HEK293 (cell line): ENCODE measurements at regions not wholly inside any gene's neighbourhood (a gene's known extent, or its start where the extent isn't known, plus 50 kb on each side); places are given as distances from the start of the nearest gene placed in this dataset.
"Not testable (repeated sequence)": the region's sequence is repeated elsewhere in the genome, so short reads cannot be mapped to it uniquely, and the experiment has no call there.

Experiments used
- RBAK ChIP-seq: fragments of 450-650 bp; formaldehyde crosslinking; IDR thresholded peaks from 2 replicates; pipeline ENCODE4 v1.5.1; 2016; ENCODE audit warnings: missing biosample characterization, missing genetic modification characterization
- SETDB1 ChIP-seq: IDR thresholded peaks from one replicate; pipeline ENCODE4 v1.6.1; 2017; ENCODE audit warnings: mild to moderate bottlenecking, low read length, moderate library complexity, mixed read lengths; ENCODE audit not compliant: insufficient read length
- ZBTB48 ChIP-seq: fragments of 450-650 bp; formaldehyde crosslinking; IDR thresholded peaks from 2 replicates; pipeline ENCODE4 v1.5.1; 2016; ENCODE audit warnings: missing biosample characterization, missing genetic modification characterization
- ZNF138 ChIP-seq: fragments of 450-650 bp; formaldehyde crosslinking; IDR thresholded peaks from 2 replicates; pipeline ENCODE4 v1.5.1; 2016; ENCODE audit warnings: missing biosample characterization, missing genetic modification characterization, borderline replicate concordance
- ZNF140 ChIP-seq: fragments of 450-650 bp; formaldehyde crosslinking; IDR thresholded peaks from 2 replicates; pipeline ENCODE4 v1.5.1; 2016; ENCODE audit warnings: missing biosample characterization, missing genetic modification characterization
- ZNF2 ChIP-seq: fragments of 450-650 bp; formaldehyde crosslinking; IDR thresholded peaks from 2 replicates; pipeline ENCODE4 v1.5.1; 2016; ENCODE audit warnings: missing biosample characterization, missing genetic modification characterization
- ZNF510 ChIP-seq: fragments of 450-650 bp; formaldehyde crosslinking; IDR thresholded peaks from 2 replicates; pipeline ENCODE4 v1.5.1; 2018; ENCODE audit warnings: mild to moderate bottlenecking, missing genetic modification characterization, missing biosample characterization; ENCODE audit not compliant: insufficient replicate concordance
- ZNF629 ChIP-seq: fragments of 450-650 bp; formaldehyde crosslinking; IDR thresholded peaks from 2 replicates; pipeline ENCODE4 v1.5.1; 2017; ENCODE audit warnings: missing biosample characterization, missing genetic modification characterization
- TF ChIP-seq, protein P1 (sequence below): IDR thresholded peaks from 2 replicates; pipeline ENCODE4 v1.6.1; 2011; ENCODE audit warnings: mild to moderate bottlenecking, low read depth, low read length, borderline replicate concordance
- TF ChIP-seq, protein P2 (sequence below): fragments of 450-650 bp; formaldehyde crosslinking; IDR thresholded peaks from 2 replicates; pipeline ENCODE4 v1.5.1; 2017; ENCODE audit warnings: missing biosample characterization, mild to moderate bottlenecking, missing genetic modification characterization, moderate library complexity
- TF ChIP-seq, protein P3 (sequence below): fragments of 450-650 bp; formaldehyde crosslinking; IDR thresholded peaks from 2 replicates; pipeline ENCODE4 v1.5.1; 2016; ENCODE audit warnings: missing biosample characterization, missing genetic modification characterization
- TF ChIP-seq, protein P4 (sequence below): fragments of 450-650 bp; formaldehyde crosslinking; IDR thresholded peaks from 2 replicates; pipeline ENCODE4 v1.5.1; 2016; ENCODE audit warnings: missing biosample characterization, missing genetic modification characterization, low read depth
- TF ChIP-seq, protein P5 (sequence below): fragments of 450-650 bp; formaldehyde crosslinking; IDR thresholded peaks from 2 replicates; pipeline ENCODE4 v1.5.1; 2016; ENCODE audit warnings: missing biosample characterization, missing genetic modification characterization

DNA sequence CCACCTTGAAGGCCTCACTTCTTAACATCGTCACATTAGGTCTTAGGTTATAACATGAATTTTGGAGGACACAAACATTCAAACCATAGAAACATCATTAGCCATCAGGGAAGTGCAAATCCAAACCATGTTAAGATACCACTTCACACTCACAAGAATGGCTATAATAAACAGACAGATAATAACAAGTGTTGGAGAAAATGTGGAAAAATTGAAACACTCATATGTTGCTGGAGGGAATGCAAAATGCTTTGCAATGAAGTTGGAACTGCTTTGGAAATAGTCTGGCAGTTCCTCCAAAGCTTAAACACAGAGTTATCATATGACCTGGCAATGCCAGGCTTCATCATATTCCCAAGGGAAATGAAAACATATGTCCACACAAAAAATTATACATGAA is 156.8 kb upstream of the EFCAB3 start:
- TF ChIP-seq ZNF629 (tag by site-specific recombination); ZNF510 (tag by site-specific recombination); ZNF140 (tag by site-specific recombination); RBAK; ZBTB48 (tag by site-specific recombination); ZNF2 (tag by site-specific recombination); ZNF138 (tag by site-specific recombination); SETDB1: not testable (repeated sequence)
- TF ChIP-seq, protein P1, sequence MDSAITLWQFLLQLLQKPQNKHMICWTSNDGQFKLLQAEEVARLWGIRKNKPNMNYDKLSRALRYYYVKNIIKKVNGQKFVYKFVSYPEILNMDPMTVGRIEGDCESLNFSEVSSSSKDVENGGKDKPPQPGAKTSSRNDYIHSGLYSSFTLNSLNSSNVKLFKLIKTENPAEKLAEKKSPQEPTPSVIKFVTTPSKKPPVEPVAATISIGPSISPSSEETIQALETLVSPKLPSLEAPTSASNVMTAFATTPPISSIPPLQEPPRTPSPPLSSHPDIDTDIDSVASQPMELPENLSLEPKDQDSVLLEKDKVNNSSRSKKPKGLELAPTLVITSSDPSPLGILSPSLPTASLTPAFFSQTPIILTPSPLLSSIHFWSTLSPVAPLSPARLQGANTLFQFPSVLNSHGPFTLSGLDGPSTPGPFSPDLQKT, result not testable (repeated sequence)
- TF ChIP-seq, protein P2, sequence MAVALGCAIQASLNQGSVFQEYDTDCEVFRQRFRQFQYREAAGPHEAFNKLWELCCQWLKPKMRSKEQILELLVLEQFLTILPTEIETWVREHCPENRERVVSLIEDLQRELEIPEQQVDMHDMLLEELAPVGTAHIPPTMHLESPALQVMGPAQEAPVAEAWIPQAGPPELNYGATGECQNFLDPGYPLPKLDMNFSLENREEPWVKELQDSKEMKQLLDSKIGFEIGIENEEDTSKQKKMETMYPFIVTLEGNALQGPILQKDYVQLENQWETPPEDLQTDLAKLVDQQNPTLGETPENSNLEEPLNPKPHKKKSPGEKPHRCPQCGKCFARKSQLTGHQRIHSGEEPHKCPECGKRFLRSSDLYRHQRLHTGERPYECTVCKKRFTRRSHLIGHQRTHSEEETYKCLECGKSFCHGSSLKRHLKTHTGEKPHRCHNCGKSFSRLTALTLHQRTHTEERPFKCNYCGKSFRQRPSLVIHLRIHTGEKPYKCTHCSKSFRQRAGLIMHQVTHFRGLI (tag by site-specific recombination), result not testable (repeated sequence)
- TF ChIP-seq, protein P3, sequence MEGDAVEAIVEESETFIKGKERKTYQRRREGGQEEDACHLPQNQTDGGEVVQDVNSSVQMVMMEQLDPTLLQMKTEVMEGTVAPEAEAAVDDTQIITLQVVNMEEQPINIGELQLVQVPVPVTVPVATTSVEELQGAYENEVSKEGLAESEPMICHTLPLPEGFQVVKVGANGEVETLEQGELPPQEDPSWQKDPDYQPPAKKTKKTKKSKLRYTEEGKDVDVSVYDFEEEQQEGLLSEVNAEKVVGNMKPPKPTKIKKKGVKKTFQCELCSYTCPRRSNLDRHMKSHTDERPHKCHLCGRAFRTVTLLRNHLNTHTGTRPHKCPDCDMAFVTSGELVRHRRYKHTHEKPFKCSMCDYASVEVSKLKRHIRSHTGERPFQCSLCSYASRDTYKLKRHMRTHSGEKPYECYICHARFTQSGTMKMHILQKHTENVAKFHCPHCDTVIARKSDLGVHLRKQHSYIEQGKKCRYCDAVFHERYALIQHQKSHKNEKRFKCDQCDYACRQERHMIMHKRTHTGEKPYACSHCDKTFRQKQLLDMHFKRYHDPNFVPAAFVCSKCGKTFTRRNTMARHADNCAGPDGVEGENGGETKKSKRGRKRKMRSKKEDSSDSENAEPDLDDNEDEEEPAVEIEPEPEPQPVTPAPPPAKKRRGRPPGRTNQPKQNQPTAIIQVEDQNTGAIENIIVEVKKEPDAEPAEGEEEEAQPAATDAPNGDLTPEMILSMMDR (tag by site-specific recombination), result not testable (repeated sequence)
- TF ChIP-seq, protein P4, sequence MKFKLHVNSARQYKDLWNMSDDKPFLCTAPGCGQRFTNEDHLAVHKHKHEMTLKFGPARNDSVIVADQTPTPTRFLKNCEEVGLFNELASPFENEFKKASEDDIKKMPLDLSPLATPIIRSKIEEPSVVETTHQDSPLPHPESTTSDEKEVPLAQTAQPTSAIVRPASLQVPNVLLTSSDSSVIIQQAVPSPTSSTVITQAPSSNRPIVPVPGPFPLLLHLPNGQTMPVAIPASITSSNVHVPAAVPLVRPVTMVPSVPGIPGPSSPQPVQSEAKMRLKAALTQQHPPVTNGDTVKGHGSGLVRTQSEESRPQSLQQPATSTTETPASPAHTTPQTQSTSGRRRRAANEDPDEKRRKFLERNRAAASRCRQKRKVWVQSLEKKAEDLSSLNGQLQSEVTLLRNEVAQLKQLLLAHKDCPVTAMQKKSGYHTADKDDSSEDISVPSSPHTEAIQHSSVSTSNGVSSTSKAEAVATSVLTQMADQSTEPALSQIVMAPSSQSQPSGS (tag by site-specific recombination), result not testable (repeated sequence)
- TF ChIP-seq, protein P5, sequence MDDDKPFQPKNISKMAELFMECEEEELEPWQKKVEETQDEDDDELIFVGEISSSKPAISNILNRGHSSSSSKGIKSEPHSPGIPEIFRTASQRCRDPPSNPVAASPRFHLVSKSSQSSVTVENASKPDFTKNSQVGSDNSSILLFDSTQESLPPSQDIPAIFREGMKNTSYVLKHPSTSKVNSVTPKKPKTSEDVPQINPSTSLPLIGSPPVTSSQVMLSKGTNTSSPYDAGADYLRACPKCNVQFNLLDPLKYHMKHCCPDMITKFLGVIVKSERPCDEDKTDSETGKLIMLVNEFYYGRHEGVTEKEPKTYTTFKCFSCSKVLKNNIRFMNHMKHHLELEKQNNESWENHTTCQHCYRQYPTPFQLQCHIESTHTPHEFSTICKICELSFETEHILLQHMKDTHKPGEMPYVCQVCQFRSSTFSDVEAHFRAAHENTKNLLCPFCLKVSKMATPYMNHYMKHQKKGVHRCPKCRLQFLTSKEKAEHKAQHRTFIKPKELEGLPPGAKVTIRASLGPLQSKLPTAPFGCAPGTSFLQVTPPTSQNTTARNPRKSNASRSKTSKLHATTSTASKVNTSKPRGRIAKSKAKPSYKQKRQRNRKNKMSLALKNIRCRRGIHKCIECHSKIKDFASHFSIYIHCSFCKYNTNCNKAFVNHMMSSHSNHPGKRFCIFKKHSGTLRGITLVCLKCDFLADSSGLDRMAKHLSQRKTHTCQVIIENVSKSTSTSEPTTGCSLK, result not testable (repeated sequence)
